ENCODE measurements at regions not wholly inside any gene's neighbourhood (a gene's known extent, or its start where the extent isn't known, plus 50 kb on each side); places are given as distances from the start of the nearest gene placed in this dataset.

DNA sequence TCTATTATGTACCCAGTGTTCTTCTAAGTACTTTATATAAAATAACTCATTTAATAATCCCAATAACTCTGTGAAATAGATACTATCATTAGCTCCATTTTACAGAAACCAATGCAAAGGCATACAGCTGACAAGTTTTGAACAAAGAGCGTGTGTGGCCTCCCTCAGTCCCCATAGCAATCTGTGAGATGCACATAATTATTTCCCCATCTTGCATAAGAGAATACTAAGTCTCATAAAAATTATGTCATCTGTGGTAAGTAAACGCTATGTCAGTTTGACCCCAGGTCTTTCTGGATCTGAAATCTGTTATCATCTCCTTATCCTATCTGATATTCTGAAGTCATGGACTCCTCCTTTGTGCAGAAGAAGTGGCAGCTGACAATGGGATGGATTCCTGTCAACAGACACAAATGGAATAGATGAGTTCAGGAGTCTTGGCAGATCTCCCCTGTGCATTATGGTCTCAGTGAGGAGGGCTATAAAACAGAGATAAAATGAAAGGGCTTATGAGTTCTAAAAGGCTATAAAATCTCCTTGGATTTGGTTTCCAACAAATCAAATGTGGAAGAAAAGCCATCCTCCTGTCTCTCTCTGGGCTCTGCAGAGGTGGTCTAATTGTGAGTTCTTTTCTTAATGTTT, 162.5 kb upstream of the TLE4 start:
- ATAC-seq, result no peak
- DNase-seq, result no peak
- Histone ChIP-seq H3K9me3 (no peaks in the 10 kb centered on the region), H3K36me3 (no peaks in the 10 kb centered on the region), H3K27ac (no peak overlapping the region), H3K4me1 (no peaks in the 10 kb centered on the region), H3K4me3 (no peak overlapping the region), H3K27me3 (no peaks in the 10 kb centered on the region)
- intact Hi-C loops (cut with DNase I), result no loop called here
- TF ChIP-seq, protein P1, sequence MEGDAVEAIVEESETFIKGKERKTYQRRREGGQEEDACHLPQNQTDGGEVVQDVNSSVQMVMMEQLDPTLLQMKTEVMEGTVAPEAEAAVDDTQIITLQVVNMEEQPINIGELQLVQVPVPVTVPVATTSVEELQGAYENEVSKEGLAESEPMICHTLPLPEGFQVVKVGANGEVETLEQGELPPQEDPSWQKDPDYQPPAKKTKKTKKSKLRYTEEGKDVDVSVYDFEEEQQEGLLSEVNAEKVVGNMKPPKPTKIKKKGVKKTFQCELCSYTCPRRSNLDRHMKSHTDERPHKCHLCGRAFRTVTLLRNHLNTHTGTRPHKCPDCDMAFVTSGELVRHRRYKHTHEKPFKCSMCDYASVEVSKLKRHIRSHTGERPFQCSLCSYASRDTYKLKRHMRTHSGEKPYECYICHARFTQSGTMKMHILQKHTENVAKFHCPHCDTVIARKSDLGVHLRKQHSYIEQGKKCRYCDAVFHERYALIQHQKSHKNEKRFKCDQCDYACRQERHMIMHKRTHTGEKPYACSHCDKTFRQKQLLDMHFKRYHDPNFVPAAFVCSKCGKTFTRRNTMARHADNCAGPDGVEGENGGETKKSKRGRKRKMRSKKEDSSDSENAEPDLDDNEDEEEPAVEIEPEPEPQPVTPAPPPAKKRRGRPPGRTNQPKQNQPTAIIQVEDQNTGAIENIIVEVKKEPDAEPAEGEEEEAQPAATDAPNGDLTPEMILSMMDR (IDR thresholded peaks at IDR 0.05), result no peak

DNA sequence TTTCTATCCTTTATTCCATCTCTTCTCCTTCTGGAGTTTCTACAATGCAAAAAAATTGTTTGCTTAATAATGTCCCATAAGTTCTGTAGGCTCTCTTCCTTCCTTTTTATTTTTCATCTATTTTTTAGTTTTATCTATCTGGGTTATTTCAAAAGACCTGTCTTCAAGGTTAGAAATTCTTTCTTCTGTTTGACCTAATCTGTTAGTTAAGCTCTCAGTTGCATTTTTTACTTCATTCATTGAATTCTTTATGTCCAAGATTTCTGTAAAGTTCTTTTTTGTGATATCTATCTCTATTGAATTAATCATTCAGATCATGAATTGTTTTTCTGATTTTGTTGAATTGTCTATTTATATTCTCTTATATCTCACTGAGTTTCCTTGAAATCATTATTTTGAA, 145.9 kb upstream of the TLE4 start:
- H3K9me3 ChIP-seq, result peaks cover 0 to 31% of the 10 kb centered on the region in 2 donors
- no peaks in the 10 kb centered on the region for H3K4me1 ChIP-seq
- intact Hi-C loops (cut with DNase I), result no loop called here
- H3K27ac ChIP-seq, result no peak overlapping the region
- ATAC-seq (no peak), DNase-seq (no peak)
- no peaks in the 10 kb centered on the region for H3K27me3 ChIP-seq
- no peak overlapping the region for H3K4me3 ChIP-seq
- no peaks in the 10 kb centered on the region for H3K36me3 ChIP-seq
- TF ChIP-seq, protein P1 (IDR thresholded peaks at IDR 0.05), result no peak

DNA sequence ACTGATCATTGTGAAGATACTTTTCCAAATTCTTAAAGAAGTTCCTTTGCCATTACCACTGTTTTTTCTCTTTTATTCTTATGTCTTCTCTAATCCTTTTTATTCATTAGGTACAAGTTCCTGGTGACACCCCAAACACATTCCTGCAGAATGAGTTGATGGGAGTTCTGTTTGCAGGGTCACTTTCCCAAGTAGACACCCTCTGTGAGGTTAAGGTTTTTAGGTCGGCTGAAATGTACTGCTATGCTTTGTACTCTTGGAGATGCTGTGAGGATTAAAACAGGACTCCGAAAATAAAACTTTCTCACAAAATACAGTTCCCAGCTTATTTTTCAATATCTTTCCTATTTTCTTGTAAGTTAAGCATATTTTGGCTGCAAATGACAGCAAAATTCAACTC, 143.3 kb upstream of the TLE4 start:
- no peaks in the 10 kb centered on the region for H3K4me1 ChIP-seq
- peaks cover 0 to 26% of the 10 kb centered on the region in 2 donors for H3K9me3 ChIP-seq
- H3K27me3 ChIP-seq, result no peaks in the 10 kb centered on the region
- intact Hi-C loops (cut with DNase I), result no loop called here
- DNase-seq, result no peak
- TF ChIP-seq, protein P1 (IDR thresholded peaks at IDR 0.05), result no peak
- no peak overlapping the region for H3K4me3 ChIP-seq
- no peaks in the 10 kb centered on the region for H3K36me3 ChIP-seq
- no peak overlapping the region for H3K27ac ChIP-seq
- ATAC-seq, result no peak

DNA sequence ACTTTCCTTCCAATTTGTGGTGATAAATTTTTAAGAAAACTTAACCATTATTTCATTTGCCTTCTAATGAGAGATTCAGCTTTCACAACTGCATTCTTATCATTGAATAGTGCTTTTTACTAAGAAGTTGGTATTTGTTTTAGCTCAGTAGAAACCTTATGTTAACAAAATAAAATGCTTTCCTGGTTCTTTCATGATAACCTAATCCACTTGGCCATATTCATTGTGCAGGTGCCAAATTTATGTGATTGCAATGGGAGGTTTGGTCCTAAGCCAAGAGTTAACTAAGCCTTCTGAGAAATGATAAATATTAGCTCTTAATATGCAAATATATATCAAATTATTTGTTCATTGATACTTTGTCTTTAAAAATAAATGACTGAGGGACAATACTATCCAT, 141.1 kb upstream of the TLE4 start:
- H3K4me1 ChIP-seq, result no peaks in the 10 kb centered on the region
- H3K27me3 ChIP-seq, result no peaks in the 10 kb centered on the region
- intact Hi-C loops (cut with DNase I), result no loop called here
- peaks cover 0 to 15% of the 10 kb centered on the region in 2 donors for H3K9me3 ChIP-seq
- TF ChIP-seq, protein P1 (IDR thresholded peaks at IDR 0.05), result no peak
- H3K36me3 ChIP-seq, result no peaks in the 10 kb centered on the region
- H3K27ac ChIP-seq, result no peak overlapping the region
- peak in 1 of 4 donors; percentile 22 for DNase-seq
- H3K4me3 ChIP-seq, result no peak overlapping the region
- peak; percentile 69 for ATAC-seq

DNA sequence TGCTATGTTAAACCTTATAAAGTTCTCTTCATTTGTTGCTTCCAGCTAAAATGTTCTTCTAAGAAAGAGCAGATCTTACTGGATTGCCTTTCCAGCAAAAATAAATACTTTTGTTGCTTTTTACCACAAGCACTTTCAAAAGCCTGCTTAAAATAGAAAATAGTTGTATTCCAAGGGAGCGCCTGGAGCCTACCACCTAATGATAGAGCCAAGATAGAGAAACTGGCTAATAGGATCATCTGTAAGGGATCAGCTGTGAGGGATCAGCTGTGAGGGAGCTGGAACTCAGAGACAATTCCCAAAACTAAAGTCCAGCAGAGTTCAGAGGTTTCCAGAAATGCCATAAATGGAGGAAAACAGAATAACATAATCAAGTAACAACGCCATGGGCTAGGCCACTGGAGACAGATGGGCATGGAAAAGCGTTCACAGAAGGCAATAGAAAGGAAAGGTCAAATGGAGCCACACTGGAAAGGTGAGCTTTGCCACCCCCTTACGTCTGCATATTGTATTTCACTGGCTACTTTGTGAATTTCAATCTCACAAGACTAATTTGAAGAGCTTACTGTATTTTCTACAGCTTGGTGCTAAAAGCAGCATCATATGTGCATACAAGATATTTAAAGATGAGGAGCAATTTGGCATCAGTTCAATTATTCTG, 140.6 kb upstream of the TLE4 start:
- H3K4me1 ChIP-seq, result no peaks in the 10 kb centered on the region

More for the DNA sequence above, 140.6 kb upstream of the TLE4 start:
- no peaks in the 10 kb centered on the region for H3K36me3 ChIP-seq
- H3K27me3 ChIP-seq, result no peaks in the 10 kb centered on the region
- TF ChIP-seq, protein P1 (IDR thresholded peaks at IDR 0.05), result no peak
- ATAC-seq (peak; percentile 53), DNase-seq (no peak)
- H3K27ac ChIP-seq, result no peak overlapping the region
- H3K4me3 ChIP-seq, result no peak overlapping the region
- peaks cover 0 to 10% of the 10 kb centered on the region in 2 donors for H3K9me3 ChIP-seq
- intact Hi-C loops (cut with DNase I), result no loop called here

All from left lung (tissue), 4 donors.